AG04449 (cell line): ENCODE measurements at regions not wholly inside any gene's neighbourhood (a gene's known extent, or its start where the extent isn't known, plus 50 kb on each side); places are given as distances from the start of the nearest gene placed in this dataset.

Source experiments
- CTCF ChIA-PET: fragments of 350-600 bp; formaldehyde crosslinking; extraction: SDS; loops from one replicate; lab custom pipeline; 2021; ENCODE audit warnings: antibody characterized with exemption; lab: Yijun Ruan, JAX
- POLR2A ChIA-PET: fragments of 400-600, 350-600 bp; formaldehyde crosslinking; extraction: SDS; loops from one replicate; lab custom pipeline; 2020; ENCODE audit warnings: antibody characterized with exemption, inconsistent platforms; lab: Yijun Ruan, JAX
- DNase-seq: peaks from one replicate; pipeline ENCODE4 v3.0.0-alpha.2; 2010; ENCODE audit warnings: low read depth, low spot score
- H3K4me3 ChIP-seq: 2 replicates; pipeline ENCODE4 v1.5.1; 2011; ENCODE audit warnings: low read depth, mild to moderate bottlenecking, control low read depth, low read length
- TF ChIP-seq, protein P1 (sequence below): IDR thresholded peaks from one replicate; pipeline ENCODE4 v1.5.1; 2011; ENCODE audit warnings: mild to moderate bottlenecking, moderate library complexity, low read length, control low read depth, inconsistent platforms; ENCODE audit not compliant: insufficient read depth; ENCODE audit errors: missing control alignments

DNA sequence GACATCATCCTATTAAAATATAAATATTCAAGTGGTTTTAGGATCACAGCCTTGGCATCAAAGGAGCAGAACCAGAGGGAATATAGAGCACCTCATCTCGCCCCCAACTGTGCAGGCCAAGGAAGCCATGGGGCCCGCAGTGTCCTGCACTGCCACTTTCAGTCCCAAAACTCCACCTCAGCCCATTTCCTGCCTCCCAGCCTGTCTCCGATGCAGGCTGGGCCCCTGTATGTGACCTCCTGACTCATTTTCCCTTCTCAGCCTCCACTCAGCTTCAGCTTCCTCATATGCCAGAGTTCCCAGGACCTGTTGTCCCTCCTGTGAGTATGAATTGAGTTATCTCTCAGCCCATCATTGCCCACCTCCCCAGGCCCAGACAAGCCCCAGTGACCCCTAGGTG, 72.9 kb upstream of the GLI2 start:
- ChIA-PET POLR2A (no interaction called here), CTCF (interaction anchor here (1.1 kb wide), 1 partner anchor 9 kb away, joined by 3 read pairs; no protein-coding TSS in a partner anchor)
- H3K4me3 ChIP-seq, result no peak overlapping the region
- no peak for DNase-seq
- TF ChIP-seq, protein P1, sequence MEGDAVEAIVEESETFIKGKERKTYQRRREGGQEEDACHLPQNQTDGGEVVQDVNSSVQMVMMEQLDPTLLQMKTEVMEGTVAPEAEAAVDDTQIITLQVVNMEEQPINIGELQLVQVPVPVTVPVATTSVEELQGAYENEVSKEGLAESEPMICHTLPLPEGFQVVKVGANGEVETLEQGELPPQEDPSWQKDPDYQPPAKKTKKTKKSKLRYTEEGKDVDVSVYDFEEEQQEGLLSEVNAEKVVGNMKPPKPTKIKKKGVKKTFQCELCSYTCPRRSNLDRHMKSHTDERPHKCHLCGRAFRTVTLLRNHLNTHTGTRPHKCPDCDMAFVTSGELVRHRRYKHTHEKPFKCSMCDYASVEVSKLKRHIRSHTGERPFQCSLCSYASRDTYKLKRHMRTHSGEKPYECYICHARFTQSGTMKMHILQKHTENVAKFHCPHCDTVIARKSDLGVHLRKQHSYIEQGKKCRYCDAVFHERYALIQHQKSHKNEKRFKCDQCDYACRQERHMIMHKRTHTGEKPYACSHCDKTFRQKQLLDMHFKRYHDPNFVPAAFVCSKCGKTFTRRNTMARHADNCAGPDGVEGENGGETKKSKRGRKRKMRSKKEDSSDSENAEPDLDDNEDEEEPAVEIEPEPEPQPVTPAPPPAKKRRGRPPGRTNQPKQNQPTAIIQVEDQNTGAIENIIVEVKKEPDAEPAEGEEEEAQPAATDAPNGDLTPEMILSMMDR, result no peak

DNA sequence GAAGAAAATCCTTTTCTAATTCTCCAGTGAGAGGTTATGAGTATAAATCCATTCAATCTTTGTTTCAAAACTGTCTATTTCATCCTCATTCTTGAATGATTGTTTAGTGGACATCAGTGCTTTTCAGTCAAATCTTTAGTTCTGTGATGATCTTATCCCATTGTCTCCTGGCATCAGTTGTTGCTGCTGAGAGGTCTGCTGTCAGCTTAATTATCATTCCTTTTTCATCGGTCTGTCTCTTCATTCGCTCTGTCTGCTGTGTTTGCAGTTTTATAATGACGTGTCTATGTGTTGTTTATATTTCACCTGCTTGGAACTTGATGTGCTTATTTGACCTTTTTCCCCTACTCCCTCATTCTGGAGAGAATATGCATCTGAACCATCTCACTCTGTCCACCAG, 69.2 kb upstream of the GLI2 start:
- DNase-seq, result no peak
- CTCF ChIA-PET, result interaction anchor here (1.5 kb wide), 1 partner anchor 17 kb away, joined by 4 read pairs; no protein-coding TSS in a partner anchor
- TF ChIP-seq, protein P1, result no peak
- no peak overlapping the region for H3K4me3 ChIP-seq
- POLR2A ChIA-PET, result no interaction called here

DNA sequence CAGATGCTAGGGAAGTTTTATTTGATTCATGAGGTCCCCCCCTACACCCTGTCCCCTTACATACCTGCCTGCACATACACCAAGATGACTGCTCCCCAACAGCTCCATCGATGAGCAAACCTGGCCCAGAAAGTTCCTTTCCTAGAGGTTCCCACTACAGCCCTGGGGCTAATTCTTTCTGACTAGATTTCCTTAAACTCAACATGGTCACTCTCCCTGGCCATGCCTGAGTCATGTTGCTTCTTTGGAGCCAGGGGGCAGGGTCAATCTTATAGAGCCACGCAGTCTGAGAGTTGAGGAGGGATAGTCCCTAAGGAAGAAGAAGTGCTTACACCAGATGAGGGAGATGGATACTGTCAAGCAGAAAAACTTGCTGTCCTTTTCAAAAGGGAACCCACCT, 67.7 kb upstream of the GLI2 start:
- CTCF ChIA-PET, result interaction anchor here (0.6 to 20.1 kb wide), 3 partner anchors 10 to 327 kb away, joined by 4 to 576 read pairs (median 7); partner anchors contain the start of gene INHBB
- TF ChIP-seq, protein P1, result no peak
- no peak overlapping the region for H3K4me3 ChIP-seq
- POLR2A ChIA-PET, result no interaction called here
- DNase-seq, result no peak

DNA sequence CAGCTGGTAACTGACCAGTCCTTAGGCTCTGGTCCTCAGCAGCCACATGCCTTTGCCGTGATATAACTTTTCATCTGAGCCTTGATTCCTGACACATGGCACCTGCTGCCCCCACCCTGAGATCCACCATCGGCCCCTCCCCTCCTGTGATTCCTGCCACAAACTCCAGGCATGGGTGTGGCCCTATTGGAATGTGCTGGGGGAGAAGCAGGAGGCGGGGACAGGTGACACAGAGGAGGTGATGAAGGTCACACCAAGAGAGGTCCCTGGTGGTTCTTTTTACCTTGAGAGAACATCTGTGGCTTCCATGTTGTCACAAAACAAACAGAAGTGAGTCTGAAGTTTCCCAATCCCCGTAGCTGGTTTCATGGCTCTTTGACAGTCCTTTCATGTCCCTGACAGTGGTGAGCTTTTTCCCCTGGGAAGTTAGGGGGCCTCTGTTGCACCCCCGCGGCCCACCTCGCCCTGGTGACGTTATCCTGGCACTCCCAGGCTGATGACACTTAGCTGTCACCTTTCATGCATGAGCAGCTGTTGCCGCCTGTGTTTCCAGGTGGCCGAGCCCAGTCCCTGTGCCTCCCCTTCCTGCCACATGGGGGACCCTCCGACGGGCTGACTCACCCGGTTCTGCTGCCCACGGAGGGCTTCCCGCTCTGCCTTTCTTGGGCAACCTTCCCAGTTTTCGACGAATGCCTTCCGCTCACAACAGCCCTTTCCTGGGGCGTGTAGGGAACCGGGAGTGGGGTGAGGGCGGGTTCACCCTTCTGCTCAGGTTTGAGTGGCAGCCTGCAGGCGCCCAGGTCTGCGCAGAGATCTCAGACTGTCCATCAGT, 66.3 kb upstream of the GLI2 start:
- no peak overlapping the region for H3K4me3 ChIP-seq
- TF ChIP-seq, protein P1, result peak; percentile 58
- CTCF ChIA-PET, result interaction anchor here (0.6 to 20.1 kb wide), 12 partner anchors 8 to 762 kb away, joined by 3 to 576 read pairs (median 4); partner anchors contain the start of gene INHBB
- POLR2A ChIA-PET, result no interaction called here
- no peak for DNase-seq

DNA sequence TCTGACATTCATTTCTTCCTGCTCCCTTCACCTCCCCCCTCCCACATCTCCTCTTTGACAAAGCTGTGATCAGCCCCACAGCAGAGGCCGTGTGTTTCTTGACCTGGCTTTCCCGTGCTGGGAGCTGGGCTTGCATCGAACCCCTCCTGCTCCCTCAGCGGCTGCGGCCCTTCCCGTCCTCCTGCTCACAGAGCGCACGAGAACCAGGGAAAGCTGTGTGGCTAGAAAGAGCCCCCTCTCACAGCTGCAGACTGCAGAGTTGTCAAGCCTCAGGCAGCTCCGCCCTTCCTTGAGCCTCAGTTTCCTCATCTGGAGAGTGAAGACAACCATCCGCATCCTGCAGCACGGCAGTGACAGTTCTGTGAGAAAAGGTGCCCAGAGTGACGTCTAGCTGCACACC, 65.7 kb upstream of the GLI2 start:
- DNase-seq, result no peak
- ChIA-PET CTCF (interaction anchor here (0.7 to 20.1 kb wide), 10 partner anchors 9 to 329 kb away, joined by 3 to 576 read pairs (median 4); partner anchors contain the start of gene INHBB), POLR2A (no interaction called here)
- no peak overlapping the region for H3K4me3 ChIP-seq
- TF ChIP-seq, protein P1, result no peak

DNA sequence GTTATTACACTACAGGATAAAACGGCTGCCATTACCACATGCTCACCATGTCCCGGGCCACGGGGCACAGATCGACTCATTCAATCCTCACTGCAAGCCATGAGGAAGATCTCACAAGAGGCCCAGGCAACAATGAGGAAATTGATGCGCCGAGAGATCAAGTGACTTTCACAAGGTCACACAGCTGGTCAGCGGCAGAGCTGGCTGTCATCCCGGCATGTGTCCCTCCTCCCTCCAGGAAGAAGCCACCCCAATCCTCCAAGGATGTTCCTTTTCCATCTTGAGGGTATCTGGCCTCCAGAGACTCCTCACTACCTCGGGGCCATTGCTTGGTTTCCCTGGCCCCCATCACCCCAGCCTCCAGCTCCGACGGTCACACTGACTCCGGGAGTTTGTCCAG, 65.3 kb upstream of the GLI2 start:
- CTCF ChIA-PET, result interaction anchor here (0.7 to 20.1 kb wide), 12 partner anchors 10 to 410 kb away, joined by 3 to 576 read pairs (median 4); partner anchors contain the start of gene INHBB
- POLR2A ChIA-PET, result no interaction called here
- TF ChIP-seq, protein P1, result no peak
- no peak for DNase-seq
- no peak overlapping the region for H3K4me3 ChIP-seq
